Activated CD8-positive, alpha-beta memory T cell treated with anti-CD3 and anti-CD28 coated beads, Interleukin-2, amount 10 ng/mL, durations not matched to agents 7 days and 5 days (primary cell): ENCODE measurements at regions not wholly inside any gene's neighbourhood (a gene's known extent, or its start where the extent isn't known, plus 50 kb on each side); places are given as distances from the start of the nearest gene placed in this dataset.
"Not testable (repeated sequence)": the region's sequence is repeated elsewhere in the genome, so short reads cannot be mapped to it uniquely, and the experiment has no call there.

Experiments
- ATAC-seq: fragments of 150-1000 bp; cut with Tn5 transposase; one replicate; pipeline ENCODE4 v1.10.0; 2021; ENCODE audit warnings: moderate library complexity
- CTCF ChIA-PET: fragments of 350-600 bp; sonication (Branson Sonifier 250); formaldehyde crosslinking; loops from one replicate; lab custom pipeline; 2021; ENCODE audit warnings: antibody characterized with exemption; lab: Charles Lee
- DNase-seq: peaks from one replicate; pipeline ENCODE4 v3.0.0-alpha.2; 2020
- H3K27ac Mint-ChIP-seq: one replicate; pipeline ENCODE4 v1.8.0; 2021; ENCODE audit warnings: mild to moderate bottlenecking, mixed read lengths
- H3K27me3 Mint-ChIP-seq: one replicate; pipeline ENCODE4 v1.8.0; 2021; ENCODE audit warnings: mixed read lengths
- H3K36me3 Mint-ChIP-seq: one replicate; pipeline ENCODE4 v1.8.0; 2021; ENCODE audit warnings: mild to moderate bottlenecking, mixed read lengths
- H3K4me1 Mint-ChIP-seq: one replicate; pipeline ENCODE4 v1.8.0; 2021; ENCODE audit warnings: mixed read lengths
- H3K4me3 Mint-ChIP-seq: one replicate; pipeline ENCODE4 v1.8.0; 2021; ENCODE audit warnings: mild to moderate bottlenecking, moderate library complexity, mixed read lengths
- H3K9me3 Mint-ChIP-seq: one replicate; pipeline ENCODE4 v1.8.0; 2022; ENCODE audit warnings: low read depth, mixed read lengths

GRCh38 chr20:57774111-57774880 lies 64.5 kb upstream of the PMEPA1 start:
- Mint-ChIP-seq H3K4me1 (peaks cover 13% of the 10 kb centered on the region), H3K36me3 (no peaks in the 10 kb centered on the region), H3K27me3 (peaks cover 28% of the 10 kb centered on the region), H3K9me3 (no peaks in the 10 kb centered on the region), H3K4me3 (no peak overlapping the region), H3K27ac (no peak overlapping the region)
- no peak for ATAC-seq
- CTCF ChIA-PET = no interaction called here
- no peak for DNase-seq

GRCh38 chr20:57773059-57773815 lies 63.4 kb upstream of the PMEPA1 start:
- Mint-ChIP-seq H3K27ac (no peak overlapping the region), H3K27me3 (peaks cover 29% of the 10 kb centered on the region), H3K36me3 (no peaks in the 10 kb centered on the region), H3K9me3 (no peaks in the 10 kb centered on the region), H3K4me3 (no peak overlapping the region), H3K4me1 (peaks cover 13% of the 10 kb centered on the region)
- ATAC-seq (no peak), DNase-seq (no peak)
- CTCF ChIA-PET = interaction anchor here (1.0 kb wide), 1 partner anchor 271 kb away, joined by 3 read pairs; no protein-coding TSS in a partner anchor

DNA sequence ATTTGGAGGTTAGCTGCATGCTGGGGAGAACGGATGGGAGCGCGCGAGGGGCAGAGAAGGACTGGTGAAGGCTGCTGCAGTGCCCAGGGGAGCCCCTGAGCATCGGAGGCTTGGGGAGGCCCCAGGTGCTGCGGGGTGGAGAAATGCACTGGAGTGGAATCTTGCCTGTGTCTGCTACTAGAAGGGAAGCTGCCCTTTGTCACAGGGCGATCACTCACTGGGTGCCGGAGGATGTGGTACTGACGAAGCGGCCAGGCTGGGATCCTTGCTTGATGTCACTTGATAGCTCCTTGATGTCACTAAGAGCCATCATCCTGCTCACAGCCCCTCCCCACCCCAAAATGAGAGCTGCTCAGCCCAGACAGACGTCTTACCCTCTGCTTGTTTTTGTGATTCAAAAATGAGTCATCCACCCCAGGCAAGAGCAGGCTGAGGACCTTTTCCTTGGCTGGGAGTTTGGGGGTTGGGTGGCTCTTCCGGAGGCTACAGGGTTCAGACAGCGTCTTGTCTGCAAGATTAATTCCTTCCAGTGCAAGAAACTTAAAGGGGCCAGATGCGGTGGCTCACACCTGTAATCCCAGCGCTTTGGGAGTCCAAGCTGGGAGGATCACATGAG lies 62.6 kb upstream of the PMEPA1 start:
- ATAC-seq = peak; percentile 58

GRCh38 chr20:57770852-57771720 lies 61.3 kb upstream of the PMEPA1 start:
- ATAC-seq (no peak), DNase-seq (no peak)
- Mint-ChIP-seq H3K9me3 (no peaks in the 10 kb centered on the region), H3K4me1 (peaks cover 13% of the 10 kb centered on the region), H3K27ac (no peak overlapping the region), H3K4me3 (no peak overlapping the region), H3K27me3 (peaks cover 26% of the 10 kb centered on the region), H3K36me3 (no peaks in the 10 kb centered on the region)
- CTCF ChIA-PET = no interaction called here

More for the DNA sequence above, 62.6 kb upstream of the PMEPA1 start:
- peaks cover 13% of the 10 kb centered on the region for H3K4me1 Mint-ChIP-seq
- CTCF ChIA-PET = interaction anchor here (1.0 kb wide), 1 partner anchor 272 kb away, joined by 3 read pairs; no protein-coding TSS in a partner anchor
- peaks cover 32% of the 10 kb centered on the region for H3K27me3 Mint-ChIP-seq
- H3K9me3 Mint-ChIP-seq = no peaks in the 10 kb centered on the region
- H3K27ac Mint-ChIP-seq = no peak overlapping the region
- no peak overlapping the region for H3K4me3 Mint-ChIP-seq
- peak; percentile 46 for DNase-seq
- H3K36me3 Mint-ChIP-seq = no peaks in the 10 kb centered on the region

- H3K27ac Mint-ChIP-seq, CTCF ChIA-PET, H3K36me3 Mint-ChIP-seq, H3K9me3 Mint-ChIP-seq, DNase-seq, ATAC-seq, H3K4me3 Mint-ChIP-seq: not testable (repeated sequence)
- peaks cover 21% of the 10 kb centered on the region for H3K27me3 Mint-ChIP-seq
- H3K4me1 Mint-ChIP-seq = peaks cover 13% of the 10 kb centered on the region
These were observed 60.6 kb upstream of the PMEPA1 start for GRCh38 chr20:57770401-57770800.

DNA sequence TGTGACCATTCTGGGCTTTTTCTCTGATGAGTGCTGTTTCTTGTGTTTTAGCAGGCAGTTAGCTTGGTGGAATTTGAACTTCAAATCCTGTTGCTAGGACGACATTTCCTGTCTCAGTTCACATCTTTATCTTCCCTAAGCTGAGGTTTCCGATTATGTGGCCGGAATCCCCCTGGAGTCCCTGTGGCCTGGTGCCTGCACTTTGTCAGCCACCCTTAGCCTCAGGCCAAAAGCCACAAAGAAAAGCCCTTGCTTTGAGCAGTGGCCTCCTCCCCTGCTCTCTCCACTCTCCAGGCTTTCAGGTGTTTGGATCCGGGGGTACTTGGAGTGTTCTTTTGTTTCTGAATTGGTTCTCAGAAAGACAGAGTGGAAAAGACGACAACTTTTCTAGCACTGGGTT lies 59.9 kb upstream of the PMEPA1 start:
- Mint-ChIP-seq H3K27me3 (peaks cover 18% of the 10 kb centered on the region), H3K9me3 (no peaks in the 10 kb centered on the region), H3K27ac (no peak overlapping the region), H3K36me3 (no peaks in the 10 kb centered on the region), H3K4me1 (peaks cover 13% of the 10 kb centered on the region), H3K4me3 (no peak overlapping the region)
- ATAC-seq = no peak
- no peak for DNase-seq
- CTCF ChIA-PET = no interaction called here

DNA sequence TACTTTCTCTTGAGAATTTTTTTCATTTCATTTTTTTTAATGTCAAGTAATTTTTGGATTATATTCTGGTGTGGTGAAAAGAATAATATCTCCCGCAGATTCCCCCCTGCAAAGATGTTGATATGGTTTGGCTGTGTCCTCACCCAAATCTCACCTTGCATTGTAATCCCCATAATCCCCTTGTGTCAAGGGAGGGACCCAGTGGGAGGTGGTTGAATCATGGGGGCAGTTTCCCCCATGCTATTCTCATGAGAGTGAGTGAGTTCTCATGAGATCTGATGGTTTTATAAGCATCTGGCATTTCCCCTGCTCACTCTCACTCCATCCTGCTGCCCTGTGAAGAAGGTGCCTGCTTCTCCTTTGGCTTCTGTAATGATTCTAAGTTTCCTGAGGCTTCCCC lies 58.7 kb upstream of the PMEPA1 start:
- H3K27me3 Mint-ChIP-seq = peaks cover 22% of the 10 kb centered on the region
- H3K9me3 Mint-ChIP-seq = no peaks in the 10 kb centered on the region
- DNase-seq = no peak
- H3K4me1 Mint-ChIP-seq = peaks cover 13% of the 10 kb centered on the region
- no peak overlapping the region for H3K27ac Mint-ChIP-seq
- no peaks in the 10 kb centered on the region for H3K36me3 Mint-ChIP-seq
- CTCF ChIA-PET = no interaction called here
- no peak for ATAC-seq
- no peak overlapping the region for H3K4me3 Mint-ChIP-seq

- H3K4me3 Mint-ChIP-seq = no peak overlapping the region
- ATAC-seq (no peak), DNase-seq (no peak)
- CTCF ChIA-PET = no interaction called here
- peaks cover 9% of the 10 kb centered on the region for H3K4me1 Mint-ChIP-seq
- H3K36me3 Mint-ChIP-seq = no peaks in the 10 kb centered on the region
- no peak overlapping the region for H3K27ac Mint-ChIP-seq
- H3K9me3 Mint-ChIP-seq = no peaks in the 10 kb centered on the region
- peaks cover 23% of the 10 kb centered on the region for H3K27me3 Mint-ChIP-seq
These were observed 57.6 kb upstream of the PMEPA1 start for GRCh38 chr20:57767441-57767840.

- no peak overlapping the region for H3K4me3 Mint-ChIP-seq
- DNase-seq (no peak), ATAC-seq (no peak)
- no peaks in the 10 kb centered on the region for H3K36me3 Mint-ChIP-seq
- no peaks in the 10 kb centered on the region for H3K9me3 Mint-ChIP-seq
- H3K27ac Mint-ChIP-seq = no peak overlapping the region
- H3K27me3 Mint-ChIP-seq = peaks cover 20% of the 10 kb centered on the region
- H3K4me1 Mint-ChIP-seq = no peaks in the 10 kb centered on the region
- CTCF ChIA-PET = no interaction called here
These were observed 53.4 kb upstream of the PMEPA1 start for GRCh38 chr20:57763235-57763595.

DNA sequence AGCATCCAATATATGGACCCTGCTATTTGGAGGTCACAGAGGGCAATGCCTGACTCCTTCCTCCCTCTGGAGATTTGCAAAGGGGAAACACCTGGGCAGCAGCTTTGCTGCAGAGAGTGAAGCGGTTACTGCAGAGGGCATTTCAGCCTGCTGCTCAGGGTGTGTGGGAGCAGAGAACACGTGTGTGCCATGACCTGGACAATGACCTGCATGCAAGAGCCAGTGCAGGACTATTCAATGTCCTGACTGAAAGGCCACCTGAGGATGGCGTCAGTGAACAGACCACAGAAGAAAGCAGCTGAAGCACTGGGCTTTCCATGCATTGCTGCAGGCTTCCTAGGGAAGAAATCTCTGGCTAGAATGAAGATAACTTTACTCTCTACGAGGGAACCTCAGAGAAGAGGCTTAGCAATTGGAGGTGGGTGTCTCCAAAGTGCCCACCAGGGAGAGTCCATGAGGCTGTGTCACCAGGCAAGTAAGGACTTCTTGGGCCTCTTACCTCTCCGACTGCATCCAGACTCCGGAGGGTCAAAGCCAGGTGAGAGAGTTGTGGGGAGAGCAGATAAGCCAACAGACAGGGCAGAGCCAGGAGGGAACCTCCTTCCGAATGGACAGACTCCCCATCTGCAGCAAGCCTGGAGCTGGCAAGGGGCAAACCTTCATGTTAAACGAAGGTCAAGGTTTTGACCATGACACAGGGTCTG lies 52.9 kb upstream of the PMEPA1 start:
- Mint-ChIP-seq H3K9me3 (no peaks in the 10 kb centered on the region), H3K4me3 (no peak overlapping the region), H3K36me3 (no peaks in the 10 kb centered on the region), H3K27ac (no peak overlapping the region), H3K4me1 (no peaks in the 10 kb centered on the region), H3K27me3 (peaks cover 16% of the 10 kb centered on the region)
- no peak for ATAC-seq
- peak; percentile 30 for DNase-seq
- CTCF ChIA-PET = no interaction called here

DNA sequence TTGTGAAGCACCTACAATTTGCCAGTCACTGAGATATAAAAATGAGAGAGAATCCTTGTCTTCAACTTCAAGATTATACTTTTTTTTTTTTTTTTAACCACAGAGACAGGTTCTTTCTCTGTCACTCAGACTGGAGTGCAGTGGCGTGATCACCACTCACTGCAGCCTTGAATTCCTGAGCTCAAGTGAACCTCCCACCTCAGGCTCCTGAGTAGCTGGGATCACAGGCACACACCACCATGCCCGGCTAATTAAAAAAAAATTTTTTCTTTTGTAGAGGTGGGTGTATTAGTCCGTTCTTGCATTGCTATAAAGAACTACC lies 51.6 kb upstream of the PMEPA1 start:
- Mint-ChIP-seq H3K9me3 (no peaks in the 10 kb centered on the region), H3K27me3 (peaks cover 14% of the 10 kb centered on the region), H3K4me1 (no peaks in the 10 kb centered on the region), H3K27ac (no peak overlapping the region), H3K4me3 (no peak overlapping the region), H3K36me3 (no peaks in the 10 kb centered on the region)
- CTCF ChIA-PET = interaction anchor here (1.4 kb wide), 1 partner anchor 49 kb away, joined by 3 read pairs; no protein-coding TSS in a partner anchor
- ATAC-seq (no peak), DNase-seq (no peak)

DNA sequence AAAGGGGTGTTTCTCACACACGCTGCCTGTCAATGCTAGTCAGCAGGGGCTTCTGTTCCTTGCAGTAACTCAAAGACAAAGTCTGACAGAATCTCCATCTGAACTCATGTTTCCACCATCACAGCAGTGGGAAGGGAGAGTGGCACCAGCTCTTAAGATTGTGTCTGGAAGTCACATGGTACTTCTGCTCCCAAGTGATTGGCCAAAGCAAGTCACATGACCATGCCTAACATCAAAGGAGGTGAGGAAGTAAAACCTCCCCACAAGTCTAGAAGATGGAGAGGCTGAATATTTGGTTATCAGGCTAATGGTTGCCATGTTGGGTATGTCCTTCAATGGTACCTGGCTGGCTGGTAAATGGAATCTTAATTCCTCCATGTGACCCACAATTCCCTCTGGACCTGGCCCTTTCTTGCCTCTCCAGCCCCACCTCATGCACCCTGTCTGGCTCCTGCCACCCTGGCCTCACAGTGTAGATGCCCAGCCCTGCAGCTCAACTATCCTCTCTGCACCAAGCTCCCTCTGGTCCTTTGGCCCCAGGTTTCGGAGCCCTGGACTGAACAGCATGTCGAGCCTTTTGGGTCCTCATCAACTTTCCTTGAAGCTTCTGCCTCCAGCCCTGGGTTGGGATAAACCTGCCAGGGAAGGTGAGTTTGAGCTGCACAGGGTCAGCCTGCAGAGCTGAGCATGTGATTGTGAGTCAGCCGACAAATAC lies 51.0 kb upstream of the PMEPA1 start:
- Mint-ChIP-seq H3K27me3 (peaks cover 12% of the 10 kb centered on the region), H3K27ac (no peak overlapping the region), H3K4me1 (no peaks in the 10 kb centered on the region), H3K9me3 (no peaks in the 10 kb centered on the region), H3K36me3 (no peaks in the 10 kb centered on the region), H3K4me3 (no peak overlapping the region)
- no peak for DNase-seq
- CTCF ChIA-PET = interaction anchor here (1.4 kb wide), 1 partner anchor 49 kb away, joined by 3 read pairs; no protein-coding TSS in a partner anchor
- ATAC-seq = no peak
